ENCODE measurements at regions not wholly inside any gene's neighbourhood (a gene's known extent, or its start where the extent isn't known, plus 50 kb on each side); places are given as distances from the start of the nearest gene placed in this dataset.

DNA sequence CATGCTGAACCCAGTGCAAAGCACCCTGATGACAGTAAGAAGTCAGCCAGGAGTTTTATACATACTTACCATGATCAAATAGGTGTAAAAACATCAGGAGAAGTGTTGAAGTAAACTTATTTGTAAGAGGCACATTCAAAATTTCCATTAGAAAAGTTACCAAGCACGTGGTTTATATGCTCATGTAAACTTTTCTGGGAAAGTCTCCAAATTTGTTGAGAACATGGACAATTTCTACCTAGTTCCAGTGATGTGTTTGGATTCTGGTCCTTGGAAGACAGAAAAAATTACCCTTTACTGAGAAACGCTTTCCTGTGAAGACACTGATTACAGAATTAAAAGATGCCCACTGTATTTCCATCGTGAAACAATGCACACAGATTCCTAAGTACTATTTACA is 288.9 kb upstream of the CDH4 start (continued):
- TF ChIP-seq, protein P1, sequence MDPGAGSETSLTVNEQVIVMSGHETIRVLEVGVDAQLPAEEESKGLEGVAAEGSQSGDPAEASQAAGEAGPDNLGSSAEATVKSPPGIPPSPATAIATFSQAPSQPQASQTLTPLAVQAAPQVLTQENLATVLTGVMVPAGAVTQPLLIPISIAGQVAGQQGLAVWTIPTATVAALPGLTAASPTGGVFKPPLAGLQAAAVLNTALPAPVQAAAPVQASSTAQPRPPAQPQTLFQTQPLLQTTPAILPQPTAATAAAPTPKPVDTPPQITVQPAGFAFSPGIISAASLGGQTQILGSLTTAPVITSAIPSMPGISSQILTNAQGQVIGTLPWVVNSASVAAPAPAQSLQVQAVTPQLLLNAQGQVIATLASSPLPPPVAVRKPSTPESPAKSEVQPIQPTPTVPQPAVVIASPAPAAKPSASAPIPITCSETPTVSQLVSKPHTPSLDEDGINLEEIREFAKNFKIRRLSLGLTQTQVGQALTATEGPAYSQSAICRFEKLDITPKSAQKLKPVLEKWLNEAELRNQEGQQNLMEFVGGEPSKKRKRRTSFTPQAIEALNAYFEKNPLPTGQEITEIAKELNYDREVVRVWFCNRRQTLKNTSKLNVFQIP (CRISPR knock-in tag; IDR thresholded peaks at IDR 0.05; ENCODE audit: borderline replicate concordance, low read depth) = no peak
- TF ChIP-seq ISL1 (CRISPR knock-in tag; IDR thresholded peaks at IDR 0.05) = no peak

GRCh38 chr20:60964911-60965310 is 287.1 kb upstream of the CDH4 start:
- TF ChIP-seq PPARA (CRISPR knock-in tag; IDR thresholded peaks at IDR 0.05; ENCODE audit: borderline replicate concordance) (no peak), CSDC2 (CRISPR knock-in tag; IDR thresholded peaks at IDR 0.05) (no peak)
- no peak for ATAC-seq

DNA sequence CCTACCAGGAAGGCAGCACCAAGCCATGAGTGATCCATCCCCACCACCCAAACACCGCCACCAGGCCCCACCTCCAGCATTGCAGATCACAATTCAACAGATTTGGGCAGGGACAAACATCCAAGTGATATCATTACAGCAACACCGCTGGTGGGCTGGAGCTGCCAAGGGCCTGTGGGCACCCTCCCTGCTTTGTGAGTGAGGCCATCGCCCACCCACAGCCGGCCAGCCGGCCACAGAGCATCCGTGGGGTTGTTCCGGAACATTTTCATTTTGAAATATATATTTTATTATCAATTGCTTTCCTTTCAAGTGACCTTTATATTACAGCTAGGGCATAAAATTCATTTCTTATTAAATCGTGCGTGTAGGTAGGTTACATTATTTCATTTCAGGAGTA is 286.0 kb upstream of the CDH4 start:
- ATAC-seq = no peak
- TF ChIP-seq OSR1 (CRISPR knock-in tag; IDR thresholded peaks at IDR 0.05) (no peak), BACH2 (CRISPR knock-in tag; IDR thresholded peaks at IDR 0.05; ENCODE audit: borderline replicate concordance) (no peak), ZFP30 (CRISPR knock-in tag; IDR thresholded peaks at IDR 0.05) (no peak), TOX (CRISPR knock-in tag; IDR thresholded peaks at IDR 0.05; ENCODE audit: borderline replicate concordance) (no peak), CREB5 (CRISPR knock-in tag; IDR thresholded peaks at IDR 0.05; ENCODE audit: low read depth) (no peak), ARNTL (CRISPR knock-in tag; IDR thresholded peaks at IDR 0.05; ENCODE audit: borderline replicate concordance, low read depth) (no peak), TCF4 (CRISPR knock-in tag; IDR thresholded peaks at IDR 0.05; ENCODE audit: borderline replicate concordance) (no peak), GLIS3 (CRISPR knock-in tag; IDR thresholded peaks at IDR 0.05) (no peak), ISL1 (CRISPR knock-in tag; IDR thresholded peaks at IDR 0.05) (no peak), ZNF8 (CRISPR knock-in tag; IDR thresholded peaks at IDR 0.05) (no peak), ESRRG (CRISPR knock-in tag; IDR thresholded peaks at IDR 0.05) (no peak)
- TF ChIP-seq, protein P2, sequence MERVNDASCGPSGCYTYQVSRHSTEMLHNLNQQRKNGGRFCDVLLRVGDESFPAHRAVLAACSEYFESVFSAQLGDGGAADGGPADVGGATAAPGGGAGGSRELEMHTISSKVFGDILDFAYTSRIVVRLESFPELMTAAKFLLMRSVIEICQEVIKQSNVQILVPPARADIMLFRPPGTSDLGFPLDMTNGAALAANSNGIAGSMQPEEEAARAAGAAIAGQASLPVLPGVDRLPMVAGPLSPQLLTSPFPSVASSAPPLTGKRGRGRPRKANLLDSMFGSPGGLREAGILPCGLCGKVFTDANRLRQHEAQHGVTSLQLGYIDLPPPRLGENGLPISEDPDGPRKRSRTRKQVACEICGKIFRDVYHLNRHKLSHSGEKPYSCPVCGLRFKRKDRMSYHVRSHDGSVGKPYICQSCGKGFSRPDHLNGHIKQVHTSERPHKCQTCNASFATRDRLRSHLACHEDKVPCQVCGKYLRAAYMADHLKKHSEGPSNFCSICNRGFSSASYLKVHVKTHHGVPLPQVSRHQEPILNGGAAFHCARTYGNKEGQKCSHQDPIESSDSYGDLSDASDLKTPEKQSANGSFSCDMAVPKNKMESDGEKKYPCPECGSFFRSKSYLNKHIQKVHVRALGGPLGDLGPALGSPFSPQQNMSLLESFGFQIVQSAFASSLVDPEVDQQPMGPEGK (CRISPR knock-in tag; IDR thresholded peaks at IDR 0.05; ENCODE audit: borderline replicate concordance) = no peak

DNA sequence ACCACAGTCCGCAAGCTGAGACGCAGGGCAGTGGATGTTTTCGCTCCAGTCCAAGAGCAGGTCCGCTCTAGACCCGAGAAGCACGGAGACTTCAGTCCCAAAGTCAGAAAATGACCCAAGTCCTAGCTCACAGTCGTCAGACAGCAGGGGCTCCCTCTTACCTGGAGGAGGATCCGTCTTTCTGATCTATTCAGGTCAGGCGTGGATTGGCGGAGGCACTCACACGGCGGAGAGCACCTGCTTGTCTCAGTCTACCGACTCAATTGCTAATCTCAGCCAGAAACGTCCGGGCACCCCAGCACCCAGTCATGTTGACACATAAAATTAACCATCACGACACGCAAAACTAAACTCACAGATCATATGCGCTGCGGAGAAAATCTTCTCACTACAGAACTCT is 285.3 kb upstream of the CDH4 start:
- TF ChIP-seq ZNF8 (CRISPR knock-in tag; IDR thresholded peaks at IDR 0.05) (no peak), TCF4 (CRISPR knock-in tag; IDR thresholded peaks at IDR 0.05; ENCODE audit: borderline replicate concordance) (no peak), CREB5 (CRISPR knock-in tag; IDR thresholded peaks at IDR 0.05; ENCODE audit: low read depth) (no peak), TOX (CRISPR knock-in tag; IDR thresholded peaks at IDR 0.05; ENCODE audit: borderline replicate concordance) (no peak), CSDC2 (CRISPR knock-in tag; IDR thresholded peaks at IDR 0.05) (no peak), GLIS3 (CRISPR knock-in tag; IDR thresholded peaks at IDR 0.05) (no peak), ZFP30 (CRISPR knock-in tag; IDR thresholded peaks at IDR 0.05) (no peak), ZNF565 (CRISPR knock-in tag; conservative IDR thresholded peaks at IDR 0.05; ENCODE audit: low read depth) (no peak), BACH2 (CRISPR knock-in tag; IDR thresholded peaks at IDR 0.05; ENCODE audit: borderline replicate concordance) (no peak)
- TF ChIP-seq, protein P3, sequence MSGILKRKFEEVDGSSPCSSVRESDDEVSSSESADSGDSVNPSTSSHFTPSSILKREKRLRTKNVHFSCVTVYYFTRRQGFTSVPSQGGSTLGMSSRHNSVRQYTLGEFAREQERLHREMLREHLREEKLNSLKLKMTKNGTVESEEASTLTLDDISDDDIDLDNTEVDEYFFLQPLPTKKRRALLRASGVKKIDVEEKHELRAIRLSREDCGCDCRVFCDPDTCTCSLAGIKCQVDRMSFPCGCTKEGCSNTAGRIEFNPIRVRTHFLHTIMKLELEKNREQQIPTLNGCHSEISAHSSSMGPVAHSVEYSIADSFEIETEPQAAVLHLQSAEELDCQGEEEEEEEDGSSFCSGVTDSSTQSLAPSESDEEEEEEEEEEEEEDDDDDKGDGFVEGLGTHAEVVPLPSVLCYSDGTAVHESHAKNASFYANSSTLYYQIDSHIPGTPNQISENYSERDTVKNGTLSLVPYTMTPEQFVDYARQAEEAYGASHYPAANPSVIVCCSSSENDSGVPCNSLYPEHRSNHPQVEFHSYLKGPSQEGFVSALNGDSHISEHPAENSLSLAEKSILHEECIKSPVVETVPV (CRISPR knock-in tag; IDR thresholded peaks at IDR 0.05) = no peak
- TF ChIP-seq, protein P1 (CRISPR knock-in tag; IDR thresholded peaks at IDR 0.05; ENCODE audit: borderline replicate concordance, low read depth) = no peak
- no peak for ATAC-seq
